Activated T-cell treated with anti-CD3 and anti-CD28 coated beads, Interleukin-2, amount 50 U/mL, for 1 hour (primary cell): ENCODE measurements at regions not wholly inside any gene's neighbourhood (a gene's known extent, or its start where the extent isn't known, plus 50 kb on each side); places are given as distances from the start of the nearest gene placed in this dataset.

Source experiments
- DNase-seq: peaks from one replicate; pipeline ENCODE4 v3.0.0-alpha.2; 2020

DNA sequence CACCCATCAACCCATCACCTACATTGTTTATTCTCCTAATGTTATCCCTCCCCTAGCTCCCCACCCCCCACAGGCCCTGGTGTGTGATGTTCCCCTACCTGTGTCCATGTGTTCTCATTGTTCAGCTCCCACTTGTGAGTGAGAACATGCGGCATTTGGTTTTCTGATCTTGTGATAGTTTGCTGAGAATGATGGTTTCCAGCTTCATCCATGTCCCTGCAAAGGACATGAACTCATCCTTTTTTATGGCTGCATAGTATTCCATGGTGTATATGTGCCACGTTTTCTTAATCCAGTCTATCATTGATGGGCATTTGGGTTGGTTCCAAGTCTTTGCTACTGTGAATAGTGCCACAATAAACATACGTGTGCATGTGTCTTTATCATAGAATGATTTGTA, 118.1 kb upstream of the IER5L start:
- peak; percentile 6 for DNase-seq

- peak; percentile 6 for DNase-seq
Observed at GRCh38 chr9:129291041-129291501, 113.0 kb upstream of the IER5L start.

GRCh38 chr9:129290606-129291005, 112.5 kb upstream of the IER5L start:
- DNase-seq: peak; percentile 4

GRCh38 chr9:129289883-129290282, 111.8 kb upstream of the IER5L start:
- DNase-seq: peak; percentile 5

DNA sequence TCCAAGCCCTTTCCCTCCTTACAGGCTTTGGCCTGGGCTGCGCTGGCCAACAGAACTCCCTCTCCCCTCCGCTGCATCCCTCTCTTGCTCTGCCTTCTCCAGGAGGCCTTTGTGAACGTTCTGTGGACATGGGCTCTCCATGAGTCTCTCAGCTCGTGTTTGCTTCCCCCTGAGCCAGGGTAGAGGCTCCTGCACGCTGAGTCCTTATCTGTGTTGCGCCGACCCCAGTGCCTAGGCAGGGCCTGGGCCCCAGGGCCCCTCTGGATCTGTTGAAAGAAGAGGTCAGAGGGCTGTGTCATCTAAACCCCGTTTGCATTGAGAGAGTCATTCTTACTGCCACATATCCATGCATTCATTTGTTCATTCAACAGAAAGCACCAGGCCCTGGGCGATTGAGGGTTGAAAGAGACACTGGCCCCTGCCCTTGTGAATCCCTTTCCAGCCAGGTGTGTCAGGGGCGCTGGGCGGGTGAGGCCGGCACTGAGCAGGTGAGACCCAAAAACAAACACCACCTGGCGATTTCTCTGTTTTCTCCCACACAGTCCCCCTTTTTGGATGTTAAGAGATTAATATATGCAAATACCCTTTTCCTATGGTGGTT, 111.2 kb upstream of the IER5L start:
- peak; percentile 7 for DNase-seq

DNA sequence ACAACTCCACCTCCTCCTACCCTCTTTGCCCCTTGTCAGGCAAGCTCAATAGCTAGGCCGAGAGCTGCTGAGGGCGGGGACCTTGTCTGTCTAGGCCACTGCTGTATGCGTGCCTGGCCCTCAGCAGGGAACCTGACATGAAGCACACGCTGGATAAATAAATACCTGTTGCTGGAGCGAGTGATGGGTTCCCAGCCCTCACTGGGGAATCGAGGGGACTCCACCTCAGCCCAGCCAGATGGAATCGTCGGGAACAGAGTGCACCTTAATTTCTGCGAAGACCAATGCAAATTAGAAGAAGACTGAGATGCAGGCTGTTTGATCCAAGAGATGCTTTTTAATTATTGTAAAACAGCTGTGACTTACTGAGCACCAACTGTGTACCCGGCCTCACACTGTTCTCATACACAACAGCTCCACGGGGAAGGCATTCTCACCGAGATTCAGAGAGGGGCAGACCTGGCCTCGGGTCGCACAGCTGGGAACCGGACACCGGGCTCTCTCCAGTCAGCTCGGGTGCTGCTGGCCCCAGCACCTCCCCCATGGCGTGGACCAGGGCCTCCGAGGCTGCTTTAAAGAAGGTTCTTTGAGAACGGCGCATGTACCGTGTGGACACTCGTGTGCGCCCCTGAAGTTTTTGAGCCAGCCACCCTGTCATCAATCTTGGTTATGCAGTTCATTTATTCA, 109.7 kb upstream of the IER5L start:
- peak; percentile 2 for DNase-seq

DNA sequence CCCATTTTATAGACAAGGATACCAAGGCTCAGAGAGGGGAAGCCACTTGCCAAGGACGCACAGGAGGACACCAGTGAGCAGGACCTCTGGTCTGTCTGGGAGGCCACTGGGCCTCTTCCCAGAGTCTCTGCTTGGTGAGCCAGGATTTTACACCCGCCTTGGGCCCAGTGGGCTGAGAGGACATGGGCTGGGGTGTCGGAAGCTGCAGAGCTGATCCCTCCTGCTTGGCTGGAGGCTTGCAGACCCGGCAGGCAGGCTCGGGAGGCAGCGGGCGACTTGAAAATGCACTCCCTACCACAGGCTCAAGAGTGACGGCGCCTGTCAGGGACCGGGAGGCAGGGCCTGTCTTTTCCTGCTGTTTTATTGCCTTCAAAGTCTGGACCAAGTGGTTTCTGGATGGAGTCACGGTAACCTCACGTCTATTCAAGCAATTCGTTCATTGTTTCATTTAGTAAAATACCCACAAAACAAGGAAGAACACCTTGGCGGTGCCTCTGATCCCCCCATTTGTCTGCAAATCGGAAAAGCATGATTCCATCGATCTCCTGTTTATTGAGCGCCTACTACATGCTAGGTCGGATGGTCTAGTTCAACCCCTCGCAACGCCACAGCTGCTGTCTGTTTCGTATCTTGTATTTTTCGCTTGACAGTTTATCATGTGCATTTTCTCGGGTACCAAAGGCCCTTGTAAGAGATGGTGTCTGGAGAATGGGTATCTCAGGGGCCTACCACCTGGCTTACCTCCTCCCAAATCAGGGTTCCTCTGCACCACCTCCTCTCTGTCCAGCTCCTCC, 108.1 kb upstream of the IER5L start:
- DNase-seq: peak; percentile 12

DNA sequence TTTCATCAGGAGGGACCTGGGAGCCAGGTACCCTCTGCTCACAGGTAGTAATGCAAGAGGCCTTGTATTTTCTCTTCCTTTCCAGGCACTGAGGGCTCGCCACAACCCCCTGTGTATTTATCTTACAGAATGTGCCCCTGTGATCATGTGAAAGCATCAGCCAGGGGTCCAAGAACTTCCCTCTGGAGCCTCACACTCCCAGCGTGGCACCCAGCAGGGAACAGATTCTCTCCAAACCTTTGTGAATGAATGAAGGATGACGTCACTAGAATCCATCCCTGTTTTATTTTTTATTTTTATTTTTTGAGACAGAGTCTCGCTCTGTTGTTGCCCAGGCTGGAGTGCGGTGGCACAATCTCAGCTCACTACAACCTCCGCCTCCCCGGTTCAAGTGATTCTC, 107.3 kb upstream of the IER5L start:
- no peak for DNase-seq

DNA sequence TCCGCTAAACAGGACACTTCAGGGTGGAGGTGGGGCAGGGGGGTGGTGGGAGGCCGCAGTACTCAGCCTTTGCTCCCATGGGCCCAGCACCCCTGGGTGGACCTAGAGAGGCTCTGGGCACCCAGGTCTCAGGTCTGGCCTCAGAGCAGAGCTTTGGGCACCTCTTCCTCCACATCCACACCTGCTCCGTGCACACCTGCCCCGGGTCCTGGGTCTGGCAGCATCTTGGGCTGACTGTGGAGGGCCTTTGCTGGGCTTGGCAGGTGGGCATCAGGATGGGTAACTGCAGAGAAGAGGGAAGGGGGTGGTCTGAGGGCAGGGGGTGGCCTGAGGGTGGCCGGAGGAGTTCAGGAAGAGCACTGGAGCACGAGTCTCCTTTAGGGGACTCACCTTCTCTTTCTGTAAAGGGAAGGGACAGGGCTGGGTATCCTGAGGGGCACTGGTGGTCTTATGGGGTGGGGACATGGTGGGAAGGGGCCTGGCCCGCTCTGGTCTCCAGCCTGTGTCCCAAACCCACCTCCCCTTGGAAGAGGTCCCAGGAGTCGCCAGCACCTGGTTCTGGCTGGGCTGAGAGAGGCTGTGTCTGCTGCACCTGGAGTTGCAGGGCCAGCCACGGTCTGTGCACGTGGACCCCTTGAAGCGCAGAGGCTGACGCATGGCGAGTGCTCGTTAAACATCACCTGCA, 106.7 kb upstream of the IER5L start:
- DNase-seq: peak; percentile 5

DNA sequence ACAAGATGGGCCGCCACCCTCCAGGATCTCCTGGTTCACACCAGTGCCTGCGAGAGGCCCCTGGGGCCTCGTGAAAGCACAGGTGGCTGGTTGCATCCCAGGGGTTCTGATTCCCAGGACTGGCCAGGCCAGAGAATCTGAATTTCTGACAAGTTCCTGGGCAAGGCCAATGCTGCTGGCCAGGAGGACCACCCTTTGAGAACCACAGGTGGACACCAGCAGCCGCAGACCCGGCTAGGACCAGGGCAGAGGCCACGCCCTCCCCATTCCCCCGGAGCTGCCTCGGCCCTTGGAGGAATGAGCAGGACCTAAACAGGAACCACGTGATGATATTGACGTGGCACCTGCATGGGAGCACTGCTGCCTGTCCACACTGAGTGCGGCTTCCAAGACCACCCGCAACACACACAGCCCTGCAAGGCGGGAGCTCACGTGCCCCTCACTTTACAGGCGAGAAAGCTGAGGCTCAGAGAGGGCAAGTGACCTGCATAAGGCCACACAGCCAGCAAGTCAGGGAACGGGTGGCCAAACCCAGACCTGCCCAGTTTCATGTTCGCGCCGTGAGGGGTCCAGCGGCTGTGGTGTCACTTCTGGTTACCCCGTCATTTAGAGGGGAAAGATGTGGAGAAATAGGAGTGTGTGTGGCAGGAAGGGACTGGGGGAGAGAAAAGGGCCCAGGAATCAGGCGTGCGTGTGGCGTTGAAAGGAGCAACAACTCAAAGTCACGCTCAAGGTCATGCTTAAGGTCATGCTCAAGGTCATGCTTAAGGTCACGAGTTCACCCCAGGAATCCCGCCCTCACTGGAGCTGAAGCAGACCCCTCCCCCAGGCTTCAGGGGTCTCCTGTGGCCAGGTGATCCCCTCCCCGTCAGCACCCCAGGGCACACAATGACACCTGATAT, 105.9 kb upstream of the IER5L start:
- peak; percentile 16 for DNase-seq

DNA sequence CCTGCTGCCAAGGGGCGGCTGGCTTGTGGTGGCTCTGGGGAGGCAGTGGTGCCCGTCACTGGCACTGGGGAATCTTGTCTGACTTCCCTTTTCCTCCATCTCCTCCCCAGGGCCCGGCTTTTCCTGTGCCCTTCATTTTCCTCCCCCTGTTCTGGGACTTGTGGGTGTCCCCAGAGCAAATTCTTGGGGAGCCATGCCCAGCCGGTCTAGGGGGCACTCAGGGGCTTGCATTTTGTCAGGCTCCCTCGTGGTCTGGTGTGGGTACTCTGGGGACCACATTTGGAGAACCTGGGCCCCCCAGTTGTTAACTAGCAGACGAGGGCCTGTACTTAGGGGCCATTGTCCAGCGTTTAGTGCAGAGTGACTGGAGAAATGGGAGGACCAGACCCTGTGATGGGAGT, 105.2 kb upstream of the IER5L start:
- DNase-seq: peak; percentile 5

DNA sequence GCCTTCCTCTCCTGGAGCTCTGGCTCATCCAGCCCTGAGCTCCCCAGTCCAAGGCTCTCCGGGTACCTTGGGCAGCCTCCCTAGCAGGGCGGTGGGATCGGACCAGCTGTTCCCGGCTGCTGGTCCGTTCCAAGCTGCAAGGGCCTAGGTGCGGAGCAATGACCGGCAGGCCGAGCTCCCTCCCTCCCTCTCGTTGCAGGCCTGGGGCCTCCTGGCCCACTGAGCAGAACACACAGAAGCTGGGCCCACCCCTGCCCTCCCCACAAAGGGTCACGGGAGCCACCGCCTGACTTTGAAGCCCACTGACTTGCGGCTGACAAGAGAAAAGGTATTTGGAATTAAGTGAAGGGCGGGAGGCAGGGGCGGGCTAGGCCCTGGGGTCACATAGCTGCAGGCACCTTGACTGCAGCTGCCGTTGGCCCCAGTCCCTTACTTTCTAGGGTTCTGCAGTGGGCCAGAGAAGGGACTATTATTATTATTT, 104.7 kb upstream of the IER5L start:
- DNase-seq: peak; percentile 7

- DNase-seq: peak; percentile 1
Observed at GRCh38 chr9:129282272-129282671, 104.2 kb upstream of the IER5L start.

DNA sequence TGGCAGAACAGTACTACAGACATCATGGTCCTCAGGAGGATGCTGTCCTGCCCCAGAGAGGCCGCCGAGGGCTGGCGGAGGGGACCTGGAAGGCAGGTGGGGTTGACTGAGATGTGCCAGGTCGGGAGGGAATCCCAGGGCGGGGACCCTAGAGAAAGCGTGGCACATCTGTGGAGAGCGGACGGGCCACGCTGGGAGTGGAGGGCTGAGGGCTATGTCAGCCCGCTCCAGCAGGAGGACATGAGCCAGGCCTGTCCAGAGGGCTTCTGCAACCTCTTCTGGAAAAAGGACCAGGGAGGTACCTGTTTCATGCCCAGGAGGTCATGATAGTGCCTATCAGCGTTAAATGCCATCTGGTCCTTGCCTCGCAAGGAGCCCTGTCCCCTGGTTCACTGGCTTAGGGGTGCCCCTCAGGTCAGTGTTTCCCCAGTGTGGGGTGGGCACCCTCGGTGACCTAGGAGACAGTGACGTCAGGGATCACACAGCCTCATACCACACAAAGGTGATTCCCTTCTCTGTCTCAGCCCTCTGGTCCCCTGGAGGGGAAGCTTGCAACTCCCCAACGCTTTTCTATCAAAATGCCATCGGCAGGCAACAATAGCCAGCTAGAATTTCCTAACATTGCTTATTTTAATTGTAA, 103.6 kb upstream of the IER5L start:
- DNase-seq: no peak

- no peak for DNase-seq
Observed at GRCh38 chr9:129280623-129281271, 102.7 kb upstream of the IER5L start.

GRCh38 chr9:129280236-129280622, 102.2 kb upstream of the IER5L start:
- peak; percentile 2 for DNase-seq

- DNase-seq: peak; percentile 4
Observed at GRCh38 chr9:129278391-129279237, 100.6 kb upstream of the IER5L start.

GRCh38 chr9:129276486-129277230, 98.6 kb upstream of the IER5L start:
- no peak for DNase-seq

DNA sequence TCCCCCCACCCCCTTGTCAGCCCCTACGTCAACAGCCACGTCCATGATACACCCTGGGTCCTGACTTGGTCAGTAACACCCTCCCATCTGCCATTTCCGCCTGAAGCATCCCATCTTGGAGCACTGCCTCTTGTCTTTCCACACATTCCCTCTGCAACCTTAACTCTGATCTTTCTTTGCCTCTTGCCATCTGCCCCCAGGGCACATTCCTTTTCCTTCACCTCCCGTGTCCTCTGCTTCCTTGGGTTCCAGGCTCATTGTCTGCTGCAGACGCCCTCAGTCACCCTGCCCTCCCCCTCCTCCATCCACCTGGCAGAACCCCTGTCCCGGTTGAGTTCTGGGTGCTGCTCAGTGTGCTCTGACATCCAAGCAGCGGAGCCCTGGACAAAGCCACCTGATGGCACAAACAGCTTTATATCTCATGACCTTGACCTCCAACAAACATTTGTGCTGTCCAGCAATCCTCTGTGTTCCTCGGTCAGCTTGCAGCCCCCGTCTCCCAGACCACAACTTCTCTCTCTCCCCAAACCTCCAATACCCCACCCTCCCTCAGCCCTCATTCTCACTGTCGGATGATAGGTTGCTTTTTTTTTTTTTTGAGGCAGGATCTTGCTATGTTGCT, 97.7 kb upstream of the IER5L start:
- DNase-seq: no peak
